K562 (cell line): ENCODE measurements at regions not wholly inside any gene's neighbourhood (a gene's known extent, or its start where the extent isn't known, plus 50 kb on each side); places are given as distances from the start of the nearest gene placed in this dataset.

Experiments used
- BCLAF1 ChIP-seq, 2 experiments: fragments of 450-650 bp in 1 of 2; IDR thresholded peaks; 2 replicates each; pipeline ENCODE4 v1.6.1; 2011 to 2017; ENCODE audit warnings: low read depth in 2 of 2, antibody characterized with exemption in 1 of 2, borderline replicate concordance in 1 of 2, low read length in 1 of 2, mild to moderate bottlenecking in 1 of 2, mixed read lengths in 1 of 2; ENCODE audit not compliant: control insufficient read depth in 1 of 2
- ILK ChIP-seq: fragments of 450-650 bp; IDR thresholded peaks from 2 replicates; pipeline ENCODE4 v1.6.1; 2016; ENCODE audit warnings: missing genetic modification characterization, low read depth, mild to moderate bottlenecking, missing compliant biosample characterization, moderate library complexity, borderline replicate concordance
- NFE2 ChIP-seq: IDR thresholded peaks from 2 replicates; pipeline ENCODE4 v1.6.1; 2014; ENCODE audit warnings: antibody characterized with exemption, low read depth
- SUPT5H ChIP-seq: fragments of 450-650 bp; IDR thresholded peaks from 2 replicates; pipeline ENCODE4 v1.6.1; 2016
- TEAD2 ChIP-seq: fragments of 450-650 bp; IDR thresholded peaks from 2 replicates; pipeline ENCODE4 v1.6.1; 2016; ENCODE audit warnings: missing genetic modification characterization, control low read depth, missing compliant biosample characterization
- YBX1 ChIP-seq: fragments of 450-650 bp; IDR thresholded peaks from 2 replicates; pipeline ENCODE4 v1.7.1; 2016; ENCODE audit warnings: mild to moderate bottlenecking
- ZBTB33 ChIP-seq: sonication (generic); formaldehyde crosslinking; IDR thresholded peaks from 2 replicates; pipeline ENCODE4 v1.8.1; 2023; ENCODE audit warnings: mild to moderate bottlenecking, missing genetic modification reagents
- ZBTB8A ChIP-seq: fragments of 450-650 bp; IDR thresholded peaks from 2 replicates; pipeline ENCODE4 v1.6.1; 2018; ENCODE audit warnings: mild to moderate bottlenecking, moderate library complexity; ENCODE audit not compliant: partially characterized antibody
- ZNF77 ChIP-seq: fragments of 250-450 bp; sonication (Bioruptor Pico); IDR thresholded peaks from 2 replicates; pipeline ENCODE4 v1.5.0; 2020

- TF ChIP-seq BCLAF1 (IDR thresholded peaks at IDR 0.05; ENCODE audit: borderline replicate concordance in 1 of 2, control insufficient read depth in 1 of 2, low read depth in 2 of 2, low read length in 1 of 2) (no peak), ZBTB33 (CRISPR knock-in tag) (no peak), TEAD2 (tag) (no peak), ZNF77 (CRISPR knock-in tag) (no peak), ILK (tag) (no peak), NFE2 (no peak), SUPT5H (no peak), YBX1 (no peak), ZBTB8A (no peak)
Observed at GRCh38 chr16:54627616-54628015, 303.0 kb upstream of the IRX5 start (continued).
